NCI-H146 treated with DMSO at 0.1 percent for 48 hours (cell line): ENCODE measurements at regions not wholly inside any gene's neighbourhood (a gene's known extent, or its start where the extent isn't known, plus 50 kb on each side); places are given as distances from the start of the nearest gene placed in this dataset.
"Not testable (repeated sequence)": the region's sequence is repeated elsewhere in the genome, so short reads cannot be mapped to it uniquely, and the experiment has no call there.

Experiments
- DNase-seq: peaks from one replicate; lab custom pipeline; 2025; ENCODE audit not compliant: unreplicated experiment; lab: John Stamatoyannopoulos, UW

DNA sequence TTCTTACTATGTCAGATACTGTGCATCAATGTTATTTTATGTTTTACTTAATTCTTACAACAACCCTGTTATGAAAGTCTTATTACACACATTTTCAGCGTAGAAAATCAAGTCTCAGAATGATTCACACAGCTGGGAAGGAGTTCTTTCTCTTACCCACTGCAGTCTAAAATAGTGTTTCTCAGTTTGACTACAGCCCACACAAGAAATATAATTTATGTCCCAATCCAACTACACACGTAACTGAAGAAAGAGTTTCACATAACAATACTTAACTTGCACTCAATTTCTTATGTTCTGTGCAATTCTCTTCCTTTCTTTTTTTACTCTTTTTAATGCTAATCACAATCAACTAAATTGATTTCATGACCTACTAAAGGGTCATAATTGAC lies 252.8 kb upstream of the ADGRL2 start:
- DNase-seq, result no peak

DNA sequence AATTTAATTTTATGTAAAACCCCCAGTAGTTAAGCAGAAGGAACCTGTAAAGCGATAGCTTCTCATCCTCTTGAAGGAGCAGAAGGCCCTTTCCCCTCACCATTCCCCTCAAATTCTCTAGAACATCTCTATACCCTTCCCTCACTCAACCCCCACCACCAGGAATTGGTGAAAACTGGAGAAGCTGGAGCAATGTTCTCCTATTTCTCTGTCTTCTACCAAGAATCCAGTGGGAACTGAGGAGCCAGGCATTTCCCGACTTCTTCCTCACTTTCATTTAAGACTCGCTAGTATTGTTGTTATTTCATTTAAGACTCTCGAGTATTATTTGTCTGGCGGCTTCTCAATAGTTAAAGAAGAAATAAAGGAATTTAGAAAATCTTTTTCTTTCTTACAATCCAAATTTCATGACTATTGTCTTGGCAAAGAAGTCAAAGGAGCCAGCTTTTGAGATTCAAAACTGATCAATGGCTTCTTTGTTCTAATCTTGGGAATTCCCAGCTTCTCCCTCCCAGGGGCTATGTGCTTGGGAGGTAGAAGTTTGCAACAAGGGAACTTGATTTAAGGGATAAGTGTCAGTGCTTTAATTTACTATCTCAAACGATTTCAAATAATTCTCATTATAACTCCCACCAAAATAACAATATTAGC lies 253.3 kb upstream of the ADGRL2 start:
- no peak for DNase-seq

- DNase-seq, result no peak
Measured at GRCh38 chr1:81545734-81546133, 255.0 kb upstream of the ADGRL2 start.

GRCh38 chr1:81543764-81544163 lies 257.0 kb upstream of the ADGRL2 start:
- DNase-seq, result no peak

DNA sequence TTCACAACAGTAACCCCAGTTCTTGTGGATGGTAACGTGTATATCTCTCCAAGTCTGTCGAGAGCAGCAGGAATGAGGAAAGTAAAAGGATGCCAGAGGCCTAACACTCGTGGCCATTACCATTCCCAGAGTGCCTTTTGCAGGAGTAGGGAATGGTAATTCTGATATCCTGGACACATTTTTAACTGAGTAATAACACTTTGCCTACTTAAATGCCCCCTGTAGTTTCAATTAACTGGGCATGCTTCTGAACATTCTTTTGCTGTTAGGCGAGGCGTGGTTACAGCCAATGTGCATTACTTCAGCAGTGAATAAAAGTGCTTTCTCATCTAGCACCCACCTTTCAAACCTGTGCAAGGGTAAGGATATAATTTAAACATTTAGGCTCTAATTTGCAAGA lies 258.5 kb upstream of the ADGRL2 start:
- DNase-seq, result no peak

- no peak for DNase-seq
Measured at GRCh38 chr1:81540216-81540615, 260.5 kb upstream of the ADGRL2 start.

GRCh38 chr1:81529014-81529413 lies 271.7 kb upstream of the ADGRL2 start:
- DNase-seq, result no peak

- no peak for DNase-seq
Measured at GRCh38 chr1:81525085-81525484, 275.6 kb upstream of the ADGRL2 start.

GRCh38 chr1:81519987-81520386 lies 280.7 kb upstream of the ADGRL2 start:
- DNase-seq, result no peak

GRCh38 chr1:81517987-81518386 lies 282.7 kb upstream of the ADGRL2 start:
- DNase-seq, result no peak

GRCh38 chr1:81513796-81514354 lies 286.9 kb upstream of the ADGRL2 start:
- DNase-seq, result no peak

DNA sequence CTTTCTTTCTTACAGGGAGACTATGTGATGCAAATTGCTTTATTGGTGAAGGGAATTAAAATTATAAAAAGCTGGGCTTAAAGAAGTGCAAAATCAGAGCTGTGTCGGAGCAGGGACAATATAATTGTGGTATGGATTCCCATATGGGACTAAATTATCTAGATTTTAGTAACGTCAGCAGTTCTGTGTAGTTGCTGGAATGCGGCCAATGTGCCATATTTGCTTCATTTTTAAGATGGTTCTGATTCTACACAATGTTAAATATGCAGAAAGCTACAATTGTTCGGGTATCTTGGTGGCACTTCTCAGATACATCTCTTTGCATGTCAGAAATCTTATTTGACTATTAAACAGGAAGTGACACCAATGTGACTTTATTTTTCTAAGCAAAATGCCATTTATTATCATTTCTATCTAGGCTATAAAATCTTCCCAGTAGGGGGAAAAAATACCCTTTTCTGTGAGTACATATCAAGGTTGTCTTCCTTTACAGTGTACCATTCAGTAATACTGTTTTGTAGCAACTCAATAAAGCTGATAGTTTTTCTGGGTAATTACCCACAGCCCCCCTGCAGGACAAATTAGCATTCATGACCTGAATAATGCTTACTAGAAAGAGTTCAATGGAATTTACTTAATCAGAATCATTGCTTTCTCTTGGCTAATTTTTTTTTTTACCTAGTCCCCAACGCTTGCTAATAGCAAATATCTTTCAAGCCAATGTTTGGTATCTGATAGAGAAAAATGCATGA lies 288.3 kb upstream of the ADGRL2 start:
- DNase-seq, result no peak

DNA sequence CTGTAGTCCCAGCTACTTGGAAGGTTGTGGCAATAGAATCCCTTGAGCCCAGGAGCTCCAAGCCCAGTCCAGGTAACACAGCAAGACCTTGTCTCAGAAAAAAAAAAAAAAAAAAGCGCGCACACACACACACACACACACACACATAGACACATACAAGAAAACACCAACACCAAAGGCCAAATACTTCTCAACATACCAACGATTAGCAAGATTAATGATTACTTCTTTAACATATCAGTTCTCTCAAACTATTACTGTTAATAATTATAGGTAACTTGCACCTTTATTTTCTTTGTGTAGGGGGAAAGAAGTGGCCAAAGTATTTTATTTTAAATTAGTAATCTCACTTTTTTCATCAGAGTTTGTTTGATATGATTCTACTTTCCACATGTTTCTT lies 289.5 kb upstream of the ADGRL2 start:
- no peak for DNase-seq

DNA sequence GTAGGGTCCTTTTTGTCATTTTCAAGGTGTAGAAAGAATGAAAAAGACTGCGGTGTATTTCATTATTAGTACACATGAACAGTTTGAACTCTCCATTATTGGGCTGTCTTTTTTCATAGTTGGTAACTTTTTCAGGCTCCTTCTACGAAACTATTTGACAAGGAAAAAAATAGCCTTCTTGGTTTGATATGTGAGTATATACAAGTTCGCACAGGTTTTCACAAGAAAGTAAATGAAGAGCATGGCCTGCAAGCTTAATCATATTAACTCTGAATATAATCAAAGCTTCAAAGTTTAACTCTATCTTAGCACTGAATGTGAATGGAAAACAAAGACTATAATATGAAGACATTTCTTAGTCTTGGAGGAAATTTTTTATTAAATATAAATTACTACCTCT lies 290.0 kb upstream of the ADGRL2 start:
- DNase-seq, result no peak

DNA sequence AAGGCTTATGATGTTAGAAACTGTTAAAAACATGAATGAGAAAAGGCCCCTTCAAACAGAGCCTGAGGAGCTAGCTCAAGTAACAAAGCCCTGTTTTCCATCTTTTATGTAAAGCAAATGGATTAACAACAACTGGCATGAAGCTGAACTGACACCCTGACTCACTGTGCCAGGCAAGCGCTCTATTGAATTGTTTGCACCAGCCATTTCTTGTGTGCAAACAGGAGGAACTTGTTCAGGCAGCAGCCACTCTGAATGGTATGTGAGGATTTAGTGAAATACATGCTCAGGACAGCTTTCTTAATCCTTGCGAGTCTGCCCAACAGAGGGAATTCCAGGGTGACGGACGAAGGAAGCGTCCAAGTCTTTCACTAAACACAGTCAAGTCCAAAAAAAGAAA lies 291.1 kb upstream of the ADGRL2 start:
- no peak for DNase-seq

GRCh38 chr1:81506699-81507098 lies 294.0 kb upstream of the ADGRL2 start:
- DNase-seq, result no peak

DNA sequence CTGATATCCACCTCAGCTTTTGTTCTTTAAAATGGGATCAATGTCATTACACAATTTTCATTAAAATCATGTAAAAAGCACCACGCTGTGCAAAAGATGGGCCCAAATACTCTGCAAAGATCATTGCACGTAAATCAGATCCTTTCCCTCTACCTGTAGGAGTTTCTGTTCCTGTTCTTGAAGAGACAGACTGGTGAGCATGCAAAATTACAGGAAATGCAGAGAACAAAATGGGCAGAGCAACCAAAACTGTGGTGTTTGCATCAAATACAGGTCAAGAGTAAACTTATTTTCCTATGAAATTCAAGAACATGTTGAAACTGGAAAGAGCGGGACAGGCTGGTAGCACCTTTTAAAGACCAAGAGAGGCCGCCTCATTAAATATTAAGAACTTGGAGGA lies 294.9 kb upstream of the ADGRL2 start:
- DNase-seq, result no peak

DNA sequence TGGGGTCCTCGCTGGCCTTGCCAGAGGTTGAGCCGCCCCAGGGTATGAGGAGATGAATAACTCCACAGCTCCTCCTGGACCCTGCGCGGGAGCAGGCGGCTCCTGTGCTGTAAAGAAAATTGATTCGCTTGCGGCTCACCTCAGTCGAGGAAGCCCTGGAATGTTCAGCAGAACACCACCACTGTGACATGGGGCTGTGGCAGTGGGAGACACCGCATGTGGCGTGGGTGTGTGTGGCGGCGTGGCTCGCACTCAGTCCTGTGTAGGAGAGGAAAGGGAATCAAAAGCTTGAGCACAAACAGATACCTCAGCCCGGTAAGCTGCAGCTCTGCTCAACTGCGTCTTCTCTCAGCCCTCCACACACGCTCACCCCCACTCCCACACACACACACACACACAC lies 295.9 kb upstream of the ADGRL2 start:
- DNase-seq, result not testable (repeated sequence)

DNA sequence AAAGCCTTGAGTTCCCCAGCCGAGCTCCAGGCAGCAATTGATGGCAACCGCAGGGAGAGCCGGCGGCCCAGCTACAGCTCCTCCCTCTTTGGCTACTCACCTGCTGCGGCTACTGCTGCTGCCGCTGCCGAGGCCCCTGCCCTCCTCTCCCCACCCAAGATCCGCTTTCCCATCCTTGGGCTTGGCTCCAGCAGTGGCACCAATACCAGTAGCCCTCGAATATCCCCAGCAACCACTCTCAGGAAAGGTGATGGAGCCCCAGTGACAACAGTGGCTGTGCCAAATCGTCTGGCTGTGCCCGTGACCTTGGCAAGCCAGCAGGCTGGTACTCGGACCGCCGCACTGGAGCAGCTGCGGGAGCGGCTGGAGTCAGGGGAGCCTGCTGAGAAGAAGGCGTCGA lies 298.0 kb upstream of the ADGRL2 start:
- DNase-seq, result not testable (repeated sequence)

DNA sequence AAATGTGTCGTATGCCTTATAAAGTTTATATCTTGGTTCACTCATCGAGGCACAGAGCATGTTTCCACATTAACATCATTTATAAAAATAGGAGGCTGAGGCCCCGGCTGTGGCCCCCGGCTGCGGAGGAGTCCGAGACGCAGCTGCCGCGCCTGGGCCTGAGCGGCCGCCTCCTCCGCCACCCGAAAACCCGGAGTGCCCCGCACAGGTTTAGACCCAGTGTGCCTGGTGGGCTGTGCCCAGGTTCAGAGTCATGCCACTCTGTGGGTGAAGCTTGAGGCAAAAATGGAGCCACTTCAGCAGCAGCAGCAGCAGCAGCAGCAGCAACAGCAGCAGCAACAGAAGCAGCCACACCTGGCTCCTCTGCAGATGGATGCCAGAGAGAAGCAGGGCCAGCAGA lies 299.2 kb upstream of the ADGRL2 start:
- DNase-seq, result not testable (repeated sequence)

- no peak for DNase-seq
Measured at GRCh38 chr1:81499487-81499886, 301.2 kb upstream of the ADGRL2 start.
